Lung (tissue), 11 donors: ENCODE measurements at regions not wholly inside any gene's neighbourhood (a gene's known extent, or its start where the extent isn't known, plus 50 kb on each side); places are given as distances from the start of the nearest gene placed in this dataset.

Source experiments
- ATAC-seq: fragments of 200-7000 bp; cut with Tn5 transposase; one replicate; pipeline ENCODE4 v1.9.1; 2020; ENCODE audit warnings: moderate number of reproducible peaks; ENCODE audit not compliant: insufficient read depth, low FRiP score
- DNase-seq, 3 donors: peaks; one replicate each; pipeline ENCODE4 v3.0.0-alpha.2; 2013 to 2017
- H3K27ac ChIP-seq, 2 donors: one replicate each; pipeline ENCODE4 v1.5.1; 2013; ENCODE audit warnings: mild to moderate bottlenecking in 2 of 2, moderate library complexity in 2 of 2, control low read depth in 1 of 2, inconsistent platforms in 1 of 2, low read depth in 1 of 2, low read length in 1 of 2
- H3K27me3 ChIP-seq, 3 donors: one replicate each; pipeline ENCODE4 v1.5.1; 2013; ENCODE audit warnings: low read length in 2 of 3; ENCODE audit not compliant: control insufficient read depth in 3 of 3, insufficient read depth in 3 of 3
- H3K36me3 ChIP-seq, 4 donors: one replicate each; pipeline ENCODE4 v1.5.1; 2013; ENCODE audit warnings: low read length in 4 of 4, mild to moderate bottlenecking in 1 of 4, moderate library complexity in 1 of 4; ENCODE audit not compliant: control insufficient read depth in 4 of 4, insufficient read depth in 4 of 4
- H3K4me1 ChIP-seq, 5 donors: one replicate each; pipeline ENCODE4 v1.5.1; 2013; ENCODE audit warnings: low read length in 5 of 5, mild to moderate bottlenecking in 2 of 5, moderate library complexity in 1 of 5; ENCODE audit not compliant: control insufficient read depth in 5 of 5, insufficient read depth in 5 of 5
- H3K4me3 ChIP-seq: one replicate; pipeline ENCODE4 v1.5.1; 2013; ENCODE audit warnings: mild to moderate bottlenecking, control low read depth, moderate library complexity
- H3K9ac ChIP-seq, 2 donors: one replicate each; pipeline ENCODE4 v1.5.1; 2013; ENCODE audit warnings: low read length in 2 of 2, control low read depth in 1 of 2; ENCODE audit not compliant: insufficient read depth in 1 of 2
- H3K9me3 ChIP-seq, 4 donors: one replicate each; pipeline ENCODE4 v1.5.1; 2013; ENCODE audit warnings: low read length in 3 of 4, mild to moderate bottlenecking in 1 of 4, moderate library complexity in 1 of 4; ENCODE audit not compliant: control insufficient read depth in 4 of 4, insufficient read depth in 3 of 4
- WGBS, 2 donors: extraction: QIAGEN DNeasy Blood & Tissue Kit; methylation state at CpG; one replicate each; pipeline ENCODE4 v1.1.7; 2013; 5-methylcytosine and 5-hydroxymethylcytosine counted together
- TF ChIP-seq, protein P1 (sequence below): IDR thresholded peaks from 2 replicates; pipeline ENCODE4 v1.5.1; 2012; ENCODE audit warnings: mild to moderate bottlenecking; ENCODE audit errors: control extremely low read depth, extremely low read depth
- donor health status: control.
- donor health status: control.
- donor health status: Bipolar disorder and iron deficiency.
- donor health status: healthy.
- donor health status: DM: yes; HTN: yes; CAD: no.

DNA sequence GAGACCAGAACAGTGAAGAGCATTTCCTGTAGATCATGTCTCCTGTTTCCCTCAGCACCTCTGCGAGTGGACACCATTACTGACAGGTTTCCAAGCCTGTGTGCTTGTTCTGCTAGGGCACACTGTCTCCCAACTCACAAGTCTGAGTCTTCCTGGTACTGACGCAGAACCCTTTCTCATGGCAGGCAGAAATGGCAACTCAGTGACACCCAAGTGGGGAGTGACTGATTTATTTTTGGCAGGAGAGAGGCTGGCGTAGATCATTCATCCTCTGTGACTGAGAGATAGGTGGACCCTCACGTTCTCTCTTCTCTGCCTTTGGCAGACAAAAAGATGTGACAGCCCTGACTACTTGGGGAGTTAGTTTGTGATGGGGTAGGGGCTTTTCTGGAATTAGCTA, 183.4 kb downstream of the RFC3 start:
- no peaks in the 10 kb centered on the region for H3K9me3 ChIP-seq
- TF ChIP-seq, protein P1, sequence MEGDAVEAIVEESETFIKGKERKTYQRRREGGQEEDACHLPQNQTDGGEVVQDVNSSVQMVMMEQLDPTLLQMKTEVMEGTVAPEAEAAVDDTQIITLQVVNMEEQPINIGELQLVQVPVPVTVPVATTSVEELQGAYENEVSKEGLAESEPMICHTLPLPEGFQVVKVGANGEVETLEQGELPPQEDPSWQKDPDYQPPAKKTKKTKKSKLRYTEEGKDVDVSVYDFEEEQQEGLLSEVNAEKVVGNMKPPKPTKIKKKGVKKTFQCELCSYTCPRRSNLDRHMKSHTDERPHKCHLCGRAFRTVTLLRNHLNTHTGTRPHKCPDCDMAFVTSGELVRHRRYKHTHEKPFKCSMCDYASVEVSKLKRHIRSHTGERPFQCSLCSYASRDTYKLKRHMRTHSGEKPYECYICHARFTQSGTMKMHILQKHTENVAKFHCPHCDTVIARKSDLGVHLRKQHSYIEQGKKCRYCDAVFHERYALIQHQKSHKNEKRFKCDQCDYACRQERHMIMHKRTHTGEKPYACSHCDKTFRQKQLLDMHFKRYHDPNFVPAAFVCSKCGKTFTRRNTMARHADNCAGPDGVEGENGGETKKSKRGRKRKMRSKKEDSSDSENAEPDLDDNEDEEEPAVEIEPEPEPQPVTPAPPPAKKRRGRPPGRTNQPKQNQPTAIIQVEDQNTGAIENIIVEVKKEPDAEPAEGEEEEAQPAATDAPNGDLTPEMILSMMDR: no peak
- no peak for DNase-seq
- no peak for ATAC-seq
- peaks cover 0 to 3% (median 0%) of the 10 kb centered on the region in 5 donors for H3K4me1 ChIP-seq
- H3K27me3 ChIP-seq: no peaks in the 10 kb centered on the region
- H3K36me3 ChIP-seq: no peaks in the 10 kb centered on the region
- H3K9ac ChIP-seq: no peak overlapping the region
- 88 to 95% methylated on average over 4 of the region's 4 CpGs for WGBS, 2 donors
- no peak overlapping the region for H3K4me3 ChIP-seq
- no peak overlapping the region for H3K27ac ChIP-seq

DNA sequence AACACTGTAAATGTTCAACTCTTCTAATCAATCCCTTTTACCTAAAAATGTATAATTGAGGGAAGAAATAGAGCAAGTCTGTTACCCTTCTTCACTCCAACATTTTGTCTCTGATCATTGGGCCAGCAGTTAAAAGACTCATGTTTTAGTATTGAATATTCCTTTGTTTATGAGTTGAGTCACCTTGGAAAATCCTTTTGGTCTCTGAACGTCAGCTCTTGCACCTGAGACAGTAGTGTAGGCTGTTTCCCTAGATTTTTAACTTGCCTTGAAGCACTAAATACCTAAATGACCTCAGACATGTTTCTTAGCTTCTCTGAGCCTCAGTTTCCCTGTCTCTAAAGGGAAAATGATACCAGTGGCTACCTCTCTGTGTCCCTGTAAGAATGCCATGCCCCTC, 184.2 kb downstream of the RFC3 start:
- Histone ChIP-seq H3K9ac (no peak overlapping the region), H3K27me3 (no peaks in the 10 kb centered on the region), H3K9me3 (no peaks in the 10 kb centered on the region), H3K4me3 (no peak overlapping the region), H3K27ac (no peak overlapping the region), H3K4me1 (peaks cover 0 to 3% (median 0%) of the 10 kb centered on the region in 5 donors), H3K36me3 (no peaks in the 10 kb centered on the region)
- no peak for DNase-seq
- WGBS, 2 donors: 85 to 88% methylated on average over 1 of the region's 1 CpG
- TF ChIP-seq, protein P1: no peak
- no peak for ATAC-seq

DNA sequence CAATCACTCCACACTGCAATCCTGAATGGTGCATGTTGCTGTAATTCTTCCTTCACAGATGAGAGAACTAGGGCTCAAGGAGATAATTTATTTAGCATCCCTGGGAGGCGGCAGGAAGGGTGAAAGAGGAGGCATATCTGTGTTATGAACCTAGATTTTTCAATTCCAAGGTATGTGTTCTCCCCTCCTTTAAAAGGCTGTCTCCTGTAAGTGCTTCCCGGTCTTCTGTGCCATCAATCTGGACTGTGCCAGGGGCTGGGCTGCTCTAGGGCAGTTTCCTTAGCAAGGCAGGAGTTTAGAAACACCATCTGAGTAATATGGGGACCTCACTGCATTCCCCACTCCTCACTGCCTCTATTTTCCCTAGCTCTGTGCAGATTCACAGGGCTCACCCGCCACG, 185.0 kb downstream of the RFC3 start:
- DNase-seq: no peak

DNA sequence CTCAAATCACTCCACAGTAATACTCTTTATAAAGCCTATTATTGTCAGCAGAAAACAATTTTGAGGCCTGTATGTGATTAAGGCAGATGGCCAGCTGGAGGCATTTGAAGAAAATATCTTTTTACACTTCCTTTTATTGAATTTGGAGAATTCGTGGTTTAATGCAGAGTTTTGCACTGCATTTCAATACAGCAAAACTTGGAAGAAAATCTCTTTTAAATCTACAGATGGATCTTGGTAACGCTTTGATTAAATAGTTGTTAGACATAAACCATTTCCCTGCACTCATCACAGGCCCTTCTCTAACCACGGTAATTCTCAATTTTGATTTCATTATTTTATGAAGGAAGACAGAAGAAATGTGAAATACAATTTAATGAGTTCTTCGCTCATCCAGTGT, 185.7 kb downstream of the RFC3 start:
- WGBS, 2 donors: 67 to 88% methylated on average over 4 of the region's 4 CpGs
- H3K27ac ChIP-seq: no peak overlapping the region
- H3K36me3 ChIP-seq: no peaks in the 10 kb centered on the region
- ATAC-seq (no peak), DNase-seq (no peak)
- no peaks in the 10 kb centered on the region for H3K9me3 ChIP-seq
- H3K27me3 ChIP-seq: no peaks in the 10 kb centered on the region
- peaks cover 0 to 3% (median 0%) of the 10 kb centered on the region in 5 donors for H3K4me1 ChIP-seq
- H3K9ac ChIP-seq: no peak overlapping the region
- TF ChIP-seq, protein P1: no peak
- H3K4me3 ChIP-seq: no peak overlapping the region

More for the DNA sequence above, 185.0 kb downstream of the RFC3 start:
- no peak for ATAC-seq
- H3K27me3 ChIP-seq: no peaks in the 10 kb centered on the region
- WGBS, 2 donors: 94 to 98% methylated on average over 4 of the region's 4 CpGs
- no peak overlapping the region for H3K27ac ChIP-seq
- H3K36me3 ChIP-seq: no peaks in the 10 kb centered on the region
- no peaks in the 10 kb centered on the region for H3K9me3 ChIP-seq
- TF ChIP-seq, protein P1: no peak
- peaks cover 0 to 3% (median 0%) of the 10 kb centered on the region in 5 donors for H3K4me1 ChIP-seq
- no peak overlapping the region for H3K9ac ChIP-seq
- no peak overlapping the region for H3K4me3 ChIP-seq
